Left ventricle myocardium inferior (tissue), 1 donor: ENCODE measurements at regions not wholly inside any gene's neighbourhood (a gene's known extent, or its start where the extent isn't known, plus 50 kb on each side); places are given as distances from the start of the nearest gene placed in this dataset.
"Not testable (repeated sequence)": the region's sequence is repeated elsewhere in the genome, so short reads cannot be mapped to it uniquely, and the experiment has no call there.

Source experiments
- DNase-seq: peaks from one replicate; pipeline ENCODE4 v3.0.0-alpha.2; 2020
- H3K27ac ChIP-seq: fragments of 200-600 bp; replicated peaks from 2 replicates; pipeline ENCODE4 v1.8.0; 2021
- H3K27me3 ChIP-seq: fragments of 200-600 bp; 2 replicates; pipeline ENCODE4 v1.8.0; 2021; ENCODE audit warnings: low read depth
- H3K36me3 ChIP-seq: fragments of 200-600 bp; 2 replicates; pipeline ENCODE4 v1.8.0; 2021
- H3K4me1 ChIP-seq: fragments of 200-600 bp; 2 replicates; pipeline ENCODE4 v1.8.0; 2021
- H3K4me3 ChIP-seq: fragments of 200-600 bp; 2 replicates; pipeline ENCODE4 v1.8.0; 2021; ENCODE audit warnings: mild to moderate bottlenecking, moderate library complexity
- H3K9me3 ChIP-seq: fragments of 200-600 bp; replicated peaks from 2 replicates; pipeline ENCODE4 v1.8.0; 2021
- intact Hi-C: fragments of 100-400 bp; cut with micrococcal nuclease; formaldehyde crosslinking; loops from one replicate; pipeline ENCODE4 v1.11.0; 2022
- TF ChIP-seq, protein P1 (sequence below): fragments of 200-600 bp; IDR thresholded peaks from 2 replicates; pipeline ENCODE4 v1.8.0; 2021; ENCODE audit warnings: antibody characterized with exemption, mild to moderate bottlenecking, borderline replicate concordance
- donor health status: DM: no; HTN: yes; CAD: no; lungs with severe emphysema.

DNA sequence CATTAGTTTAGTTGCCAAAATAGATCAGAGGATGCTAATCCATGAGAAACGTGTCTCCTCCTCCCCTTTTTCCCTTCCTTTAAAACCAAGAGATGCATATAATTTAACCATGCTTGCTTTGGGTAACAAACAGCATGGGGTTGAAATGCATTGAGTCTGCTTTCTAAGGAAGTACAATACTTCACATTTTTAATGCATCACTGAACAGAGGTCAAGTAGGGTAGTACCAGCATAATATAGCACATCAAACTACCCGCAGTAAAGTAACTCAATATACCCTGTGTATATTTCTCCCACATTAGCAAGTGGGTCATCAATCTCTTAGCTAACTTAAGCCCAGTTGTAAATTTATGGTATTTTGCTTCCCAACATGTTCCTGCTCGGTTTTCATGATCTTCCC, 239.3 kb upstream of the SEMA3C start:
- Histone ChIP-seq H3K4me3 (no peak overlapping the region), H3K36me3 (no peaks in the 10 kb centered on the region), H3K9me3 (no peaks in the 10 kb centered on the region), H3K4me1 (peaks cover 10% of the 10 kb centered on the region), H3K27me3 (no peaks in the 10 kb centered on the region), H3K27ac (no peak overlapping the region)
- intact Hi-C loops, result no loop called here
- DNase-seq, result no peak
- TF ChIP-seq, protein P1, sequence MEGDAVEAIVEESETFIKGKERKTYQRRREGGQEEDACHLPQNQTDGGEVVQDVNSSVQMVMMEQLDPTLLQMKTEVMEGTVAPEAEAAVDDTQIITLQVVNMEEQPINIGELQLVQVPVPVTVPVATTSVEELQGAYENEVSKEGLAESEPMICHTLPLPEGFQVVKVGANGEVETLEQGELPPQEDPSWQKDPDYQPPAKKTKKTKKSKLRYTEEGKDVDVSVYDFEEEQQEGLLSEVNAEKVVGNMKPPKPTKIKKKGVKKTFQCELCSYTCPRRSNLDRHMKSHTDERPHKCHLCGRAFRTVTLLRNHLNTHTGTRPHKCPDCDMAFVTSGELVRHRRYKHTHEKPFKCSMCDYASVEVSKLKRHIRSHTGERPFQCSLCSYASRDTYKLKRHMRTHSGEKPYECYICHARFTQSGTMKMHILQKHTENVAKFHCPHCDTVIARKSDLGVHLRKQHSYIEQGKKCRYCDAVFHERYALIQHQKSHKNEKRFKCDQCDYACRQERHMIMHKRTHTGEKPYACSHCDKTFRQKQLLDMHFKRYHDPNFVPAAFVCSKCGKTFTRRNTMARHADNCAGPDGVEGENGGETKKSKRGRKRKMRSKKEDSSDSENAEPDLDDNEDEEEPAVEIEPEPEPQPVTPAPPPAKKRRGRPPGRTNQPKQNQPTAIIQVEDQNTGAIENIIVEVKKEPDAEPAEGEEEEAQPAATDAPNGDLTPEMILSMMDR, result no peak

DNA sequence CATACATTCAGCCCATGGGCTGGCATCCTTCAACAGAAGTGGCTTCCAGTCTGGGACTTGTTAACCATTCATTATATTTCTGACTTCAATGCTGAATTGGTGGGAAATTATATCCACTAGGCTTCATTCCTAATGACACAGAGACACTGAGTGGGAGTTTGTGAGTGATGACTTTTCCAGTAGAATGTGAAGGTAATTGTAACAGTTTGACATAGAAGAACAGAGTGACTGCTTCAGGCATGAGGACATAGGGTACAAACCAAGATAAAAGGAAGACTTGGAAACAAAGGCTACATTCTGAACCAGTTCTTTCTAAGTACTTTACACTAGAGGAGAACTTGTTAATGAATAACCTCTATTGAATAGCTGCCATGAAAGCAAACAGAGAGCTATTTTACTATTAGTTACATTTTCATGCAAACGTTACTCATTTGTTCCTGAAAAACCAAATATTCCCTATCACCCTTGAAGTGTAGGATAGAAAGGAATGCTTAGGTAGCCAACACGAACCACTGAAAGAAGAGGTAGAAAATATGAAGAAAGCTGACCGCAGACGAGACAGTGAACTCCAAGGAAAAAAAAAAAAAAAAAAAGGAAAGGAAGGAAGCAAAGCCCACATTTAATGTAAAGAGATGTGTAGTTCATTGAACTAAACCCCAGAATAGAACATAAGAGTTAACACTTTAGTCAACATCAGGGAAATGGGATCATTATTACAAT, 237.0 kb upstream of the SEMA3C start:
- Histone ChIP-seq H3K36me3 (no peaks in the 10 kb centered on the region), H3K4me3 (no peak overlapping the region), H3K27ac (no peak overlapping the region), H3K9me3 (no peaks in the 10 kb centered on the region), H3K27me3 (no peaks in the 10 kb centered on the region), H3K4me1 (peaks cover 8% of the 10 kb centered on the region)
- TF ChIP-seq, protein P1, result no peak
- intact Hi-C loops, result no loop called here
- no peak for DNase-seq

- no peaks in the 10 kb centered on the region for H3K27me3 ChIP-seq
- DNase-seq, result no peak
- no peaks in the 10 kb centered on the region for H3K9me3 ChIP-seq
- TF ChIP-seq, protein P1, result no peak
- no peaks in the 10 kb centered on the region for H3K36me3 ChIP-seq
- intact Hi-C loops, result no loop called here
- H3K4me1 ChIP-seq, result peaks cover 10% of the 10 kb centered on the region
- no peak overlapping the region for H3K4me3 ChIP-seq
- H3K27ac ChIP-seq, result no peak overlapping the region
Observed at GRCh38 chr7:81154565-81154964, 235.7 kb upstream of the SEMA3C start.

- H3K27me3 ChIP-seq, H3K9me3 ChIP-seq, intact Hi-C loops, H3K4me3 ChIP-seq, H3K36me3 ChIP-seq, H3K27ac ChIP-seq, DNase-seq: not testable (repeated sequence)
- H3K4me1 ChIP-seq, result peaks cover 10% of the 10 kb centered on the region
Observed at GRCh38 chr7:81152925-81153324, 234.1 kb upstream of the SEMA3C start.

DNA sequence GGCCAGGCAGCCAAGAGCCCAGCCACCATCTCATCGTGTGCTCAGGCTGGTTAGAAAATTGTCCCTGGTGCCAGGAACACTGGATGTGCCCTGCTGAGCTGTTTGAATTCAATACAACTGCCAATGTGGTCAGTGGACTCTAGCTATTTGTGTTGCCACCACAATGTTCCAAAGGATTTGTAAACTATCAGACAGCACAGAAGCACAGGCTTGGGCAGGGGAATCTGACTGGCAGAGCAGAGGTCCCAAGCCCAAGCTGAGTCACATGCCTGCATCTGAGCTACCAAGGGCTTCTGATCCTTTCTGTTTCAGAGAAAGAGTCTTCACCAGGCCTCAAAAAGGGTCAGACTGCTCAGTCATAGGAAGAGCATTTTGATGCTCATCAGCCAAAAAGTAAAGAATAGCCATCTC, 232.1 kb upstream of the SEMA3C start:
- H3K27ac ChIP-seq, result peak overlapping the region; percentile 69
- DNase-seq, result peak; percentile 41
- TF ChIP-seq, protein P1, result no peak

GRCh38 chr7:81143856-81144255, 225.0 kb upstream of the SEMA3C start:
- TF ChIP-seq, protein P1, result no peak
- H3K36me3 ChIP-seq, result no peaks in the 10 kb centered on the region
- intact Hi-C loops, result no loop called here
- H3K4me3 ChIP-seq, result no peak overlapping the region
- DNase-seq, result no peak
- H3K4me1 ChIP-seq, result no peaks in the 10 kb centered on the region
- no peak overlapping the region for H3K27ac ChIP-seq
- H3K9me3 ChIP-seq, result peaks cover 3% of the 10 kb centered on the region
- no peaks in the 10 kb centered on the region for H3K27me3 ChIP-seq

More for the DNA sequence above, 232.1 kb upstream of the SEMA3C start:
- H3K4me1 ChIP-seq, result peaks cover 10% of the 10 kb centered on the region
- H3K4me3 ChIP-seq, result no peak overlapping the region
- intact Hi-C loops, result no loop called here
- H3K27me3 ChIP-seq, result no peaks in the 10 kb centered on the region
- no peaks in the 10 kb centered on the region for H3K36me3 ChIP-seq
- H3K9me3 ChIP-seq, result peaks cover 3% of the 10 kb centered on the region

GRCh38 chr7:81141257-81142205, 222.7 kb upstream of the SEMA3C start:
- DNase-seq, H3K4me3 ChIP-seq, H3K9me3 ChIP-seq, H3K4me1 ChIP-seq, H3K27me3 ChIP-seq, intact Hi-C loops, H3K36me3 ChIP-seq: not testable (repeated sequence)
- peak overlapping the region; percentile 18 for H3K27ac ChIP-seq
